ENCODE measurements at regions not wholly inside any gene's neighbourhood (a gene's known extent, or its start where the extent isn't known, plus 50 kb on each side); places are given as distances from the start of the nearest gene placed in this dataset.

- Mint-ChIP-seq H3K27ac (no peak overlapping the region), H3K4me3 (no peak overlapping the region), H3K27me3 (no peaks in the 10 kb centered on the region), H3K36me3 (peaks cover 0 to 5% (median 0%) of the 10 kb centered on the region in 5 donors), H3K9me3 (peaks cover 2 to 33% (median 13%) of the 10 kb centered on the region in 11 donors), H3K4me1 (no peaks in the 10 kb centered on the region)
- CTCF ChIA-PET, result no interaction called here
- H3K36me3 ChIP-seq (ENCODE audit: control insufficient read depth in 2 of 3, insufficient read depth in 3 of 3, low read length in 3 of 3), result no peaks in the 10 kb centered on the region
- intact Hi-C loops (cut with micrococcal nuclease), result no loop called here
- H3K4me1 ChIP-seq (ENCODE audit: control insufficient read depth in 2 of 2, insufficient read depth in 2 of 2, low read length in 2 of 2), result no peaks in the 10 kb centered on the region
- H3K27me3 ChIP-seq (ENCODE audit: control insufficient read depth in 2 of 2, insufficient read depth in 2 of 2, low read length in 2 of 2), result no peaks in the 10 kb centered on the region
- H3K27ac ChIP-seq (ENCODE audit: low read depth, low read length), result no peak overlapping the region
- no peak overlapping the region for H3K4me3 ChIP-seq (ENCODE audit: low read length)
- ATAC-seq (no peak), DNase-seq (no peak)
- H3K9me3 ChIP-seq (ENCODE audit: control insufficient read depth in 2 of 3, low read length in 3 of 3), result peaks cover 0 to 14% (median 4%) of the 10 kb centered on the region in 3 experiments
- POLR2A ChIA-PET, result no interaction called here
Measured at GRCh38 chr14:84420221-84420620, 1109.7 kb upstream of the FLRT2 start.

GRCh38 chr14:84421621-84422020 is 1108.3 kb upstream of the FLRT2 start:
- Histone ChIP-seq H3K9me3 (ENCODE audit: control insufficient read depth in 2 of 3, low read length in 3 of 3) (peaks cover 0 to 14% (median 4%) of the 10 kb centered on the region in 3 experiments), H3K4me1 (ENCODE audit: control insufficient read depth in 2 of 2, insufficient read depth in 2 of 2, low read length in 2 of 2) (no peaks in the 10 kb centered on the region), H3K27me3 (ENCODE audit: control insufficient read depth in 2 of 2, insufficient read depth in 2 of 2, low read length in 2 of 2) (no peaks in the 10 kb centered on the region), H3K27ac (ENCODE audit: low read depth, low read length) (no peak overlapping the region), H3K36me3 (ENCODE audit: control insufficient read depth in 2 of 3, insufficient read depth in 3 of 3, low read length in 3 of 3) (no peaks in the 10 kb centered on the region), H3K4me3 (ENCODE audit: low read length) (no peak overlapping the region)
- Mint-ChIP-seq H3K4me3 (no peak overlapping the region), H3K27me3 (no peaks in the 10 kb centered on the region), H3K9me3 (peaks cover 0 to 22% (median 13%) of the 10 kb centered on the region in 11 donors), H3K27ac (no peak overlapping the region), H3K36me3 (no peaks in the 10 kb centered on the region), H3K4me1 (no peaks in the 10 kb centered on the region)
- CTCF ChIA-PET, result no interaction called here
- POLR2A ChIA-PET, result no interaction called here
- DNase-seq, result no peak
- ATAC-seq, result no peak
- intact Hi-C loops (cut with micrococcal nuclease), result no loop called here

GRCh38 chr14:84425968-84426367 is 1104.0 kb upstream of the FLRT2 start:
- no peak overlapping the region for H3K27ac ChIP-seq (ENCODE audit: low read depth, low read length)
- Mint-ChIP-seq H3K36me3 (no peaks in the 10 kb centered on the region), H3K4me1 (no peaks in the 10 kb centered on the region), H3K9me3 (peaks cover 0 to 25% (median 2%) of the 10 kb centered on the region in 11 donors), H3K27me3 (no peaks in the 10 kb centered on the region), H3K4me3 (no peak overlapping the region), H3K27ac (no peak overlapping the region)
- CTCF ChIA-PET, result no interaction called here
- intact Hi-C loops (cut with micrococcal nuclease), result no loop called here
- H3K4me1 ChIP-seq (ENCODE audit: control insufficient read depth in 2 of 2, insufficient read depth in 2 of 2, low read length in 2 of 2), result no peaks in the 10 kb centered on the region
- ATAC-seq (no peak), DNase-seq (no peak)
- POLR2A ChIA-PET, result no interaction called here
- no peaks in the 10 kb centered on the region for H3K36me3 ChIP-seq (ENCODE audit: control insufficient read depth in 2 of 3, insufficient read depth in 3 of 3, low read length in 3 of 3)
- H3K27me3 ChIP-seq (ENCODE audit: control insufficient read depth in 2 of 2, insufficient read depth in 2 of 2, low read length in 2 of 2), result no peaks in the 10 kb centered on the region
- no peak overlapping the region for H3K4me3 ChIP-seq (ENCODE audit: low read length)
- H3K9me3 ChIP-seq (ENCODE audit: control insufficient read depth in 2 of 3, low read length in 3 of 3), result no peaks in the 10 kb centered on the region

- Histone ChIP-seq H3K36me3 (ENCODE audit: control insufficient read depth in 2 of 3, insufficient read depth in 3 of 3, low read length in 3 of 3) (no peaks in the 10 kb centered on the region), H3K27ac (ENCODE audit: low read depth, low read length) (no peak overlapping the region), H3K9me3 (ENCODE audit: control insufficient read depth in 2 of 3, low read length in 3 of 3) (no peaks in the 10 kb centered on the region), H3K4me3 (ENCODE audit: low read length) (no peak overlapping the region), H3K27me3 (ENCODE audit: control insufficient read depth in 2 of 2, insufficient read depth in 2 of 2, low read length in 2 of 2) (no peaks in the 10 kb centered on the region), H3K4me1 (ENCODE audit: control insufficient read depth in 2 of 2, insufficient read depth in 2 of 2, low read length in 2 of 2) (no peaks in the 10 kb centered on the region)
- intact Hi-C loops (cut with micrococcal nuclease), result no loop called here
- Mint-ChIP-seq H3K27ac (no peak overlapping the region), H3K9me3 (peaks cover 0 to 23% (median 4%) of the 10 kb centered on the region in 11 donors), H3K4me3 (no peak overlapping the region), H3K4me1 (no peaks in the 10 kb centered on the region), H3K27me3 (no peaks in the 10 kb centered on the region), H3K36me3 (no peaks in the 10 kb centered on the region)
- ATAC-seq (no peak), DNase-seq (no peak)
- CTCF ChIA-PET, result no interaction called here
- POLR2A ChIA-PET, result no interaction called here
Measured at GRCh38 chr14:84432676-84433075, 1097.3 kb upstream of the FLRT2 start.

GRCh38 chr14:84433961-84434360 is 1096.0 kb upstream of the FLRT2 start:
- H3K4me3 Mint-ChIP-seq, result no peak overlapping the region

GRCh38 chr14:84435820-84436324 is 1094.1 kb upstream of the FLRT2 start:
- Mint-ChIP-seq H3K4me1 (no peaks in the 10 kb centered on the region), H3K27me3 (no peaks in the 10 kb centered on the region), H3K36me3 (no peaks in the 10 kb centered on the region), H3K4me3 (no peak overlapping the region), H3K27ac (no peak overlapping the region), H3K9me3 (peaks cover 1 to 18% (median 5%) of the 10 kb centered on the region in 11 donors)
- no peak for DNase-seq
- Histone ChIP-seq H3K9me3 (ENCODE audit: control insufficient read depth in 2 of 3, low read length in 3 of 3) (no peaks in the 10 kb centered on the region), H3K27me3 (ENCODE audit: control insufficient read depth in 2 of 2, insufficient read depth in 2 of 2, low read length in 2 of 2) (no peaks in the 10 kb centered on the region), H3K4me1 (ENCODE audit: control insufficient read depth in 2 of 2, insufficient read depth in 2 of 2, low read length in 2 of 2) (no peaks in the 10 kb centered on the region), H3K4me3 (ENCODE audit: low read length) (no peak overlapping the region), H3K36me3 (ENCODE audit: control insufficient read depth in 2 of 3, insufficient read depth in 3 of 3, low read length in 3 of 3) (no peaks in the 10 kb centered on the region), H3K27ac (ENCODE audit: low read depth, low read length) (no peak overlapping the region)
- intact Hi-C loops (cut with micrococcal nuclease), result no loop called here
- POLR2A ChIA-PET, result no interaction called here
- no peak for ATAC-seq
- CTCF ChIA-PET, result no interaction called here

More at GRCh38 chr14:84433961-84434360, 1096.0 kb upstream of the FLRT2 start:
- Histone ChIP-seq H3K27me3 (ENCODE audit: control insufficient read depth in 2 of 2, insufficient read depth in 2 of 2, low read length in 2 of 2) (no peaks in the 10 kb centered on the region), H3K9me3 (ENCODE audit: control insufficient read depth in 2 of 3, low read length in 3 of 3) (no peaks in the 10 kb centered on the region), H3K27ac (ENCODE audit: low read depth, low read length) (no peak overlapping the region), H3K4me3 (ENCODE audit: low read length) (no peak overlapping the region), H3K36me3 (ENCODE audit: control insufficient read depth in 2 of 3, insufficient read depth in 3 of 3, low read length in 3 of 3) (no peaks in the 10 kb centered on the region), H3K4me1 (ENCODE audit: control insufficient read depth in 2 of 2, insufficient read depth in 2 of 2, low read length in 2 of 2) (no peaks in the 10 kb centered on the region)
- H3K27ac Mint-ChIP-seq, result no peak overlapping the region
- POLR2A ChIA-PET, result no interaction called here
- peaks cover 1 to 21% (median 4%) of the 10 kb centered on the region in 11 donors for H3K9me3 Mint-ChIP-seq
- no peaks in the 10 kb centered on the region for H3K4me1 Mint-ChIP-seq
- no peak for ATAC-seq
- DNase-seq, result no peak
- no peaks in the 10 kb centered on the region for H3K27me3 Mint-ChIP-seq
- H3K36me3 Mint-ChIP-seq, result no peaks in the 10 kb centered on the region
- CTCF ChIA-PET, result no interaction called here
- intact Hi-C loops (cut with micrococcal nuclease), result no loop called here

GRCh38 chr14:84436528-84436927 is 1093.4 kb upstream of the FLRT2 start:
- intact Hi-C loops (cut with micrococcal nuclease), result no loop called here
- Mint-ChIP-seq H3K9me3 (peaks cover 1 to 18% (median 6%) of the 10 kb centered on the region in 11 donors), H3K36me3 (no peaks in the 10 kb centered on the region), H3K27ac (no peak overlapping the region), H3K27me3 (no peaks in the 10 kb centered on the region), H3K4me3 (no peak overlapping the region), H3K4me1 (no peaks in the 10 kb centered on the region)
- no peaks in the 10 kb centered on the region for H3K4me1 ChIP-seq (ENCODE audit: control insufficient read depth in 2 of 2, insufficient read depth in 2 of 2, low read length in 2 of 2)
- POLR2A ChIA-PET, result no interaction called here
- ATAC-seq (no peak), DNase-seq (no peak)
- CTCF ChIA-PET, result no interaction called here
- H3K27me3 ChIP-seq (ENCODE audit: control insufficient read depth in 2 of 2, insufficient read depth in 2 of 2, low read length in 2 of 2), result no peaks in the 10 kb centered on the region
- no peaks in the 10 kb centered on the region for H3K9me3 ChIP-seq (ENCODE audit: control insufficient read depth in 2 of 3, low read length in 3 of 3)
- H3K4me3 ChIP-seq (ENCODE audit: low read length), result no peak overlapping the region
- no peaks in the 10 kb centered on the region for H3K36me3 ChIP-seq (ENCODE audit: control insufficient read depth in 2 of 3, insufficient read depth in 3 of 3, low read length in 3 of 3)
- no peak overlapping the region for H3K27ac ChIP-seq (ENCODE audit: low read depth, low read length)

Data from naive thymus-derived CD4-positive, alpha-beta T cell (primary cell).